ENCODE measurements at regions not wholly inside any gene's neighbourhood (a gene's known extent, or its start where the extent isn't known, plus 50 kb on each side); places are given as distances from the start of the nearest gene placed in this dataset.

GRCh38 chrX:69395306-69395705, 108.8 kb upstream of the NALF2 start:
- TF ChIP-seq CREB1 (IDR thresholded peaks at IDR 0.05; ENCODE audit: low read depth) = no peak
- TF ChIP-seq EGR1 (IDR thresholded peaks at IDR 0.05) = no peak

GRCh38 chrX:69389101-69389501, 115.0 kb upstream of the NALF2 start:
- TF ChIP-seq MAX (IDR thresholded peaks at IDR 0.05) (no peak), ZBTB7A (IDR thresholded peaks at IDR 0.05; ENCODE audit: low read depth) (no peak), FOXM1 (IDR thresholded peaks at IDR 0.05; ENCODE audit: borderline replicate concordance, low read depth) (no peak), TCF12 (IDR thresholded peaks at IDR 0.05; ENCODE audit: low read depth) (no peak), TEAD4 (IDR thresholded peaks at IDR 0.05) (no peak), RAD21 (IDR thresholded peaks at IDR 0.05; ENCODE audit: low read depth) (no peak)

- TF ChIP-seq CEBPB (IDR thresholded peaks at IDR 0.05) = no peak
- TF ChIP-seq ZBTB7A (IDR thresholded peaks at IDR 0.05; ENCODE audit: low read depth) = no peak
- no peak for TF ChIP-seq RAD21 (IDR thresholded peaks at IDR 0.05; ENCODE audit: low read depth)
Measured at GRCh38 chrX:69388526-69388925, 115.6 kb upstream of the NALF2 start.

- TF ChIP-seq RAD21 (IDR thresholded peaks at IDR 0.05; ENCODE audit: low read depth) (peak; percentile 75), EGR1 (IDR thresholded peaks at IDR 0.05) (no peak)
Measured at GRCh38 chrX:69387567-69388487, 116.3 kb upstream of the NALF2 start.

- no peak for TF ChIP-seq USF1 (IDR thresholded peaks at IDR 0.05)
- no peak for TF ChIP-seq RAD21 (IDR thresholded peaks at IDR 0.05; ENCODE audit: low read depth)
- no peak for TF ChIP-seq EP300 (IDR thresholded peaks at IDR 0.05; ENCODE audit: borderline replicate concordance)
Measured at GRCh38 chrX:69386681-69387080, 117.4 kb upstream of the NALF2 start.

- TF ChIP-seq MAX (IDR thresholded peaks at IDR 0.05) (no peak), EP300 (IDR thresholded peaks at IDR 0.05; ENCODE audit: borderline replicate concordance) (no peak), YY1 (IDR thresholded peaks at IDR 0.05; ENCODE audit: low read depth) (no peak), ZBTB7A (IDR thresholded peaks at IDR 0.05; ENCODE audit: low read depth) (no peak), CEBPB (IDR thresholded peaks at IDR 0.05) (no peak), EGR1 (IDR thresholded peaks at IDR 0.05) (no peak), NFIC (IDR thresholded peaks at IDR 0.05) (no peak), REST (IDR thresholded peaks at IDR 0.05; ENCODE audit: low read depth) (no peak), RAD21 (IDR thresholded peaks at IDR 0.05; ENCODE audit: low read depth) (no peak), TEAD4 (IDR thresholded peaks at IDR 0.05) (no peak), TCF12 (IDR thresholded peaks at IDR 0.05; ENCODE audit: low read depth) (no peak), FOXM1 (IDR thresholded peaks at IDR 0.05; ENCODE audit: borderline replicate concordance, low read depth) (no peak), TAF1 (IDR thresholded peaks at IDR 0.05; ENCODE audit: low read depth) (no peak), CREB1 (IDR thresholded peaks at IDR 0.05; ENCODE audit: low read depth) (no peak), USF1 (IDR thresholded peaks at IDR 0.05) (no peak)
Measured at GRCh38 chrX:69379412-69379811, 124.7 kb upstream of the NALF2 start.

GRCh38 chrX:69374569-69374968, 129.6 kb upstream of the NALF2 start:
- TF ChIP-seq TEAD4 (IDR thresholded peaks at IDR 0.05) (no peak), TCF12 (IDR thresholded peaks at IDR 0.05; ENCODE audit: low read depth) (no peak), MAX (IDR thresholded peaks at IDR 0.05) (no peak), FOXM1 (IDR thresholded peaks at IDR 0.05; ENCODE audit: borderline replicate concordance, low read depth) (no peak), RAD21 (IDR thresholded peaks at IDR 0.05; ENCODE audit: low read depth) (no peak), ZBTB7A (IDR thresholded peaks at IDR 0.05; ENCODE audit: low read depth) (no peak), EP300 (IDR thresholded peaks at IDR 0.05; ENCODE audit: borderline replicate concordance) (no peak), YY1 (IDR thresholded peaks at IDR 0.05; ENCODE audit: low read depth) (no peak), USF1 (IDR thresholded peaks at IDR 0.05) (no peak), CEBPB (IDR thresholded peaks at IDR 0.05) (no peak), NFIC (IDR thresholded peaks at IDR 0.05) (no peak), TAF1 (IDR thresholded peaks at IDR 0.05; ENCODE audit: low read depth) (no peak), REST (IDR thresholded peaks at IDR 0.05; ENCODE audit: low read depth) (no peak), EGR1 (IDR thresholded peaks at IDR 0.05) (no peak)

Measured in Ishikawa (cell line).